ENCODE measurements at regions not wholly inside any gene's neighbourhood (a gene's known extent, or its start where the extent isn't known, plus 50 kb on each side); places are given as distances from the start of the nearest gene placed in this dataset.

- peak; percentile 83 for DNase-seq (ENCODE audit: low spot score)
- H3K27me3 Mint-ChIP-seq (ENCODE audit: insufficient read depth, low read depth, poor library complexity) = no peaks in the 10 kb centered on the region
- Histone ChIP-seq H3F3A (replicated peaks; ENCODE audit: low read depth) (no peaks in the 10 kb centered on the region), H3K4me3 (no peak overlapping the region), H3K27ac (ENCODE audit: low read depth) (no peak overlapping the region), H3K9me2 (ENCODE audit: insufficient read depth) (no peaks in the 10 kb centered on the region), H4K20me1 (replicated peaks; ENCODE audit: insufficient read depth) (no peaks in the 10 kb centered on the region), H3K4me1 (ENCODE audit: insufficient read depth) (0 out of 2 replicates have a peak, but pooled peaks cover 2% of the 10 kb centered on the region), H2AFZ (peak overlapping the region; percentile 90), H3K79me2 (replicated peaks; ENCODE audit: insufficient read depth) (no peaks in the 10 kb centered on the region), H3K36me3 (ENCODE audit: insufficient read depth) (no peaks in the 10 kb centered on the region), H3K27me3 (ENCODE audit: insufficient read depth) (no peaks in the 10 kb centered on the region), H3K4me2 (no peak overlapping the region)
- no peak for TF ChIP-seq ZNF462 (CRISPR knock-in tag; IDR thresholded peaks at IDR 0.05)
- TF ChIP-seq, protein P1, sequence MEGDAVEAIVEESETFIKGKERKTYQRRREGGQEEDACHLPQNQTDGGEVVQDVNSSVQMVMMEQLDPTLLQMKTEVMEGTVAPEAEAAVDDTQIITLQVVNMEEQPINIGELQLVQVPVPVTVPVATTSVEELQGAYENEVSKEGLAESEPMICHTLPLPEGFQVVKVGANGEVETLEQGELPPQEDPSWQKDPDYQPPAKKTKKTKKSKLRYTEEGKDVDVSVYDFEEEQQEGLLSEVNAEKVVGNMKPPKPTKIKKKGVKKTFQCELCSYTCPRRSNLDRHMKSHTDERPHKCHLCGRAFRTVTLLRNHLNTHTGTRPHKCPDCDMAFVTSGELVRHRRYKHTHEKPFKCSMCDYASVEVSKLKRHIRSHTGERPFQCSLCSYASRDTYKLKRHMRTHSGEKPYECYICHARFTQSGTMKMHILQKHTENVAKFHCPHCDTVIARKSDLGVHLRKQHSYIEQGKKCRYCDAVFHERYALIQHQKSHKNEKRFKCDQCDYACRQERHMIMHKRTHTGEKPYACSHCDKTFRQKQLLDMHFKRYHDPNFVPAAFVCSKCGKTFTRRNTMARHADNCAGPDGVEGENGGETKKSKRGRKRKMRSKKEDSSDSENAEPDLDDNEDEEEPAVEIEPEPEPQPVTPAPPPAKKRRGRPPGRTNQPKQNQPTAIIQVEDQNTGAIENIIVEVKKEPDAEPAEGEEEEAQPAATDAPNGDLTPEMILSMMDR (conservative IDR thresholded peaks at IDR 0.05; ENCODE audit: low read depth in 2 of 2) = peak; percentile 80 to 92
- H3K36me3 Mint-ChIP-seq (ENCODE audit: low read depth) = no peaks in the 10 kb centered on the region
- no peak overlapping the region for H3K4me3 Mint-ChIP-seq
- no peaks in the 10 kb centered on the region for H3K9me3 Mint-ChIP-seq
- no peak overlapping the region for H3K27ac Mint-ChIP-seq
- peaks cover 5% of the 10 kb centered on the region; the same call in 2 of the 3 replicates for H3K4me1 Mint-ChIP-seq
- ATAC-seq = peak; percentile 81
Observed at GRCh38 chr13:62626771-62627170, 1211.1 kb upstream of the PCDH20 start.

DNA sequence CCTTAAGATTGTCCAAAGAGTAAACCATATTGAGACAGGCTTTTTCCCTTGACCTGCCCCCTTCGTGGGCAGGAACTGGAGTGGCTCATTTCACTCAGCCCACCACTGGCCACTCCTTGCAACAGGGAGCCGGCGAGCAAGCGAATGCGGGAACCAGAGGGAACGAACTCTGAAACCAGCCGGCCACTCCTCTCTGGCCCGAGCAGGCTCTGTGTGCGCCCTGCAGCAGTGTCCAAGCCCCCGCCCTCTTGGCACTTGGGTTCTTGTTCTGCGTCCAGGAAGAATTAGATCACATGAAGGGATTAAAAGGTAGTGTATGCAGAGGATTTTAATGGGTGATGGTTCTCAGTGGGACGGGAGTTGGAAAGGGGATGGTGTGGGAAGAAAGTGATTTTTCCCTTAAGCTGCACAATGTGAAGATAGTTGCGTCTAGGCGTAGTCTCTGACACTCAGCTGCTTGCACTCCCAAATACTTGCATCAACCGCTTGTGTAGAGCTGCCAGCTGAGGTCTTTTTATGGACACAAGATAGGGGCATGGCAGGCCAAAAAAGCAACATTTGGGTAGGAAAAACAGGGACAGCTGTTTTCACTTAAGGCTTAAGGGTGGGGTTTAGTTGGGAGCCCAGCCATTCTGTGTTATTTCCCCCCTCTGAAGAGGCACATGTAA lies 1209.7 kb upstream of the PCDH20 start:
- Histone ChIP-seq H3K79me2 (replicated peaks; ENCODE audit: insufficient read depth) (no peaks in the 10 kb centered on the region), H3K4me3 (no peak overlapping the region), H3K9me2 (ENCODE audit: insufficient read depth) (no peaks in the 10 kb centered on the region), H4K20me1 (replicated peaks; ENCODE audit: insufficient read depth) (no peaks in the 10 kb centered on the region), H3K4me1 (ENCODE audit: insufficient read depth) (0 out of 2 replicates have a peak, but pooled peaks cover 2% of the 10 kb centered on the region), H3F3A (replicated peaks; ENCODE audit: low read depth) (no peaks in the 10 kb centered on the region), H3K4me2 (no peak overlapping the region), H3K27me3 (ENCODE audit: insufficient read depth) (no peaks in the 10 kb centered on the region), H3K27ac (ENCODE audit: low read depth) (no peak overlapping the region), H2AFZ (0 out of 2 replicates have a peak overlapping the region, but pooled peaks have one; percentile 28), H3K36me3 (ENCODE audit: insufficient read depth) (no peaks in the 10 kb centered on the region)
- no peak for DNase-seq (ENCODE audit: low spot score)
- H3K27me3 Mint-ChIP-seq (ENCODE audit: insufficient read depth, low read depth, poor library complexity) = no peaks in the 10 kb centered on the region
- ATAC-seq = no peak
- H3K9me3 Mint-ChIP-seq = no peaks in the 10 kb centered on the region
- no peak overlapping the region for H3K4me3 Mint-ChIP-seq
- no peaks in the 10 kb centered on the region for H3K36me3 Mint-ChIP-seq (ENCODE audit: low read depth)
- H3K4me1 Mint-ChIP-seq = peaks cover 5% of the 10 kb centered on the region; the same call in 2 of the 3 replicates
- H3K27ac Mint-ChIP-seq = no peak overlapping the region
- no peak for TF ChIP-seq EZH2 (IDR thresholded peaks at IDR 0.05; ENCODE audit: low read depth, unreplicated experiment)
- TF ChIP-seq, protein P1 (conservative IDR thresholded peaks at IDR 0.05; ENCODE audit: low read depth in 2 of 2) = no peak
- TF ChIP-seq, protein P2, sequence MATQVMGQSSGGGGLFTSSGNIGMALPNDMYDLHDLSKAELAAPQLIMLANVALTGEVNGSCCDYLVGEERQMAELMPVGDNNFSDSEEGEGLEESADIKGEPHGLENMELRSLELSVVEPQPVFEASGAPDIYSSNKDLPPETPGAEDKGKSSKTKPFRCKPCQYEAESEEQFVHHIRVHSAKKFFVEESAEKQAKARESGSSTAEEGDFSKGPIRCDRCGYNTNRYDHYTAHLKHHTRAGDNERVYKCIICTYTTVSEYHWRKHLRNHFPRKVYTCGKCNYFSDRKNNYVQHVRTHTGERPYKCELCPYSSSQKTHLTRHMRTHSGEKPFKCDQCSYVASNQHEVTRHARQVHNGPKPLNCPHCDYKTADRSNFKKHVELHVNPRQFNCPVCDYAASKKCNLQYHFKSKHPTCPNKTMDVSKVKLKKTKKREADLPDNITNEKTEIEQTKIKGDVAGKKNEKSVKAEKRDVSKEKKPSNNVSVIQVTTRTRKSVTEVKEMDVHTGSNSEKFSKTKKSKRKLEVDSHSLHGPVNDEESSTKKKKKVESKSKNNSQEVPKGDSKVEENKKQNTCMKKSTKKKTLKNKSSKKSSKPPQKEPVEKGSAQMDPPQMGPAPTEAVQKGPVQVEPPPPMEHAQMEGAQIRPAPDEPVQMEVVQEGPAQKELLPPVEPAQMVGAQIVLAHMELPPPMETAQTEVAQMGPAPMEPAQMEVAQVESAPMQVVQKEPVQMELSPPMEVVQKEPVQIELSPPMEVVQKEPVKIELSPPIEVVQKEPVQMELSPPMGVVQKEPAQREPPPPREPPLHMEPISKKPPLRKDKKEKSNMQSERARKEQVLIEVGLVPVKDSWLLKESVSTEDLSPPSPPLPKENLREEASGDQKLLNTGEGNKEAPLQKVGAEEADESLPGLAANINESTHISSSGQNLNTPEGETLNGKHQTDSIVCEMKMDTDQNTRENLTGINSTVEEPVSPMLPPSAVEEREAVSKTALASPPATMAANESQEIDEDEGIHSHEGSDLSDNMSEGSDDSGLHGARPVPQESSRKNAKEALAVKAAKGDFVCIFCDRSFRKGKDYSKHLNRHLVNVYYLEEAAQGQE (IDR thresholded peaks at IDR 0.05; ENCODE audit: unreplicated experiment) = no peak
- no peak for TF ChIP-seq ZNF331 (CRISPR knock-in tag; IDR thresholded peaks at IDR 0.05; ENCODE audit: low read depth)
- no peak for TF ChIP-seq JUNB (IDR thresholded peaks at IDR 0.05; ENCODE audit: unreplicated experiment)

Data from GM23338 (cell line).